Suprapubic skin (tissue), 3 donors: ENCODE measurements at regions not wholly inside any gene's neighbourhood (a gene's known extent, or its start where the extent isn't known, plus 50 kb on each side); places are given as distances from the start of the nearest gene placed in this dataset.

ENCODE experiments used
- EP300 ChIP-seq: sonication (generic); formaldehyde crosslinking; IDR thresholded peaks from one replicate; pipeline ENCODE4 v1.6.1; 2017; ENCODE audit warnings: antibody characterized with exemption
- POLR2A ChIP-seq, 2 donors: fragments of 450-650 bp; IDR thresholded peaks; one replicate each; pipeline ENCODE4 v1.6.1; 2017; ENCODE audit warnings: antibody characterized with exemption in 2 of 2, mild to moderate bottlenecking in 2 of 2, moderate library complexity in 2 of 2
- TF ChIP-seq, protein P1 (sequence below), 2 donors: fragments of 200-600 bp in 1 of 2; fragments of 450-650 bp in 1 of 2; sonication (generic) in 1 of 2; IDR thresholded peaks; one replicate each; pipeline ENCODE4 v1.5.1; 2016 to 2019; ENCODE audit warnings: antibody characterized with exemption in 2 of 2, mild to moderate bottlenecking in 1 of 2, moderate library complexity in 1 of 2

DNA sequence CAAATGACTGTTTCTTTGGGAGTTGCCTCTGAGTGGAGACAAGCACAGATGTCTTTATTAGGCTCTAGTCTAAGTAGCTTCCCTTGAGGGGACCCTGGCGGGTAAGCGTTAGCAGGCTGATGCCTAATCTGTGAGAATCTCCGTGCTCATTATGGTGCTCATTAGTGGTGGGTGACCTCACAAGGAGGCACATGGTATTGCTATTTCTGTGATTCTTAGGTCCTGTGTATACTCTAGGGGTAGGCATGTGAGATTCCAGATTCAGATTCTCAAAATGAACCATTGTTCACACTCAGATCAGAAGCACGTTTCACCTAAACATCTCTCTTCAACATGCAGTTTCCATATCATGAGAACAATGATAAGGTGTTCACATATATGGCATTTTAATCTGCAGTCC lies 809.7 kb downstream of the NR2F2 start:
- TF ChIP-seq EP300 (no peak), POLR2A (IDR thresholded peaks at IDR 0.05) (no peak)
- TF ChIP-seq, protein P1, sequence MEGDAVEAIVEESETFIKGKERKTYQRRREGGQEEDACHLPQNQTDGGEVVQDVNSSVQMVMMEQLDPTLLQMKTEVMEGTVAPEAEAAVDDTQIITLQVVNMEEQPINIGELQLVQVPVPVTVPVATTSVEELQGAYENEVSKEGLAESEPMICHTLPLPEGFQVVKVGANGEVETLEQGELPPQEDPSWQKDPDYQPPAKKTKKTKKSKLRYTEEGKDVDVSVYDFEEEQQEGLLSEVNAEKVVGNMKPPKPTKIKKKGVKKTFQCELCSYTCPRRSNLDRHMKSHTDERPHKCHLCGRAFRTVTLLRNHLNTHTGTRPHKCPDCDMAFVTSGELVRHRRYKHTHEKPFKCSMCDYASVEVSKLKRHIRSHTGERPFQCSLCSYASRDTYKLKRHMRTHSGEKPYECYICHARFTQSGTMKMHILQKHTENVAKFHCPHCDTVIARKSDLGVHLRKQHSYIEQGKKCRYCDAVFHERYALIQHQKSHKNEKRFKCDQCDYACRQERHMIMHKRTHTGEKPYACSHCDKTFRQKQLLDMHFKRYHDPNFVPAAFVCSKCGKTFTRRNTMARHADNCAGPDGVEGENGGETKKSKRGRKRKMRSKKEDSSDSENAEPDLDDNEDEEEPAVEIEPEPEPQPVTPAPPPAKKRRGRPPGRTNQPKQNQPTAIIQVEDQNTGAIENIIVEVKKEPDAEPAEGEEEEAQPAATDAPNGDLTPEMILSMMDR (IDR thresholded peaks at IDR 0.05) = no peak
